ENCODE measurements at regions not wholly inside any gene's neighbourhood (a gene's known extent, or its start where the extent isn't known, plus 50 kb on each side); places are given as distances from the start of the nearest gene placed in this dataset.

- TF ChIP-seq CTCF (IDR thresholded peaks at IDR 0.05): no peak
- no peak for TF ChIP-seq POLR2A (IDR thresholded peaks at IDR 0.05)
These were observed 353.5 kb upstream of the SATB1 start for GRCh38 chr3:18778598-18778997.

Data from ovary (tissue), 3 donors.